Adrenal gland (tissue), 9 donors: ENCODE measurements at regions not wholly inside any gene's neighbourhood (a gene's known extent, or its start where the extent isn't known, plus 50 kb on each side); places are given as distances from the start of the nearest gene placed in this dataset.

Experiments used
- DNase-seq, 7 donors: peaks; one replicate each; pipeline ENCODE4 v3.0.0-alpha.2; 2019 to 2020
- H3K27ac ChIP-seq, 5 donors: fragments of 200-600 bp; sonication (generic) in 4 of 5; 1 replicate in 3 of 5; 2 replicates in 2 of 5; pipeline versions ENCODE4 v1.5.1 to v1.8.0; 2016 to 2020; ENCODE audit warnings: mild to moderate bottlenecking in 1 of 5
- H3K27me3 ChIP-seq: fragments of 200-600 bp; 2 replicates; pipeline ENCODE4 v1.8.0; 2021
- H3K36me3 ChIP-seq, 2 donors: fragments of 200-600 bp; replicated peaks in 1 of 2; 1 replicate in 1 of 2; 2 replicates in 1 of 2; pipeline versions ENCODE4 v1.5.1 to v1.8.0; 2018 to 2022
- H3K4me1 ChIP-seq, 2 donors: fragments of 200-600 bp; replicated peaks in 1 of 2; 1 replicate in 1 of 2; 2 replicates in 1 of 2; pipeline versions ENCODE4 v1.5.1 to v1.8.0; 2018 to 2021
- H3K4me3 ChIP-seq, 4 donors: fragments of 200-600 bp; sonication (generic) in 3 of 4; one replicate each; pipeline ENCODE4 v1.5.1; 2016 to 2018
- H3K9me3 ChIP-seq, 3 donors: fragments of 200-600 bp; sonication (generic) in 1 of 3; replicated peaks in 1 of 3; 1 replicate in 2 of 3; 2 replicates in 1 of 3; pipeline versions ENCODE4 v1.5.1 to v1.8.0; 2016 to 2021
- POLR2A ChIP-seq, 2 donors: fragments of 450-650 bp; IDR thresholded peaks; one replicate each; pipeline ENCODE4 v1.6.1; 2017; ENCODE audit warnings: antibody characterized with exemption in 2 of 2, mild to moderate bottlenecking in 2 of 2, moderate library complexity in 1 of 2
- WGBS, 4 donors: extraction: QIAGEN DNeasy Blood & Tissue Kit in 2 of 4; methylation state at CpG; one replicate each; pipeline versions ENCODE4 v1.1.5 to v1.1.7; 2013 to 2017; 5-methylcytosine and 5-hydroxymethylcytosine counted together
- intact Hi-C, 2 donors: fragments of 100-400 bp; cut with DNase I; formaldehyde crosslinking; loops; one replicate each; pipeline versions ENCODE4 v1.14.1 to v1.15.0; 2022 to 2023
- TF ChIP-seq, protein P1 (sequence below), 6 experiments: fragments of 450-650 bp in 4 of 6; fragments of 200-600 bp in 2 of 6; sonication (generic) in 1 of 6; IDR thresholded peaks; 1 replicate in 5 of 6; 2 replicates in 1 of 6; pipeline versions ENCODE4 v1.5.1 to v1.8.0; 2016 to 2021; ENCODE audit warnings: antibody characterized with exemption in 6 of 6, mild to moderate bottlenecking in 2 of 6, moderate library complexity in 1 of 6
- donor health status: healthy with polysubstance abuse.
- donor health status: Bipolar disorder and iron deficiency.
- donor health status: DM: yes; HTN: yes; CAD: no.
- donor health status: DM: no; HTN: no; CAD: no.
- donor health status: DM: no; HTN: no; CAD: no.

GRCh38 chr1:66446261-66447001, 87.5 kb upstream of the SGIP1 start:
- peak in 5 of 7 donors; percentile 16 to 31 (median 23) for DNase-seq
- no peaks in the 10 kb centered on the region for H3K9me3 ChIP-seq
- intact Hi-C loops = loop anchor here (2.0 to 5.0 kb wide), 3 partner anchors 194 to 489 kb away; no protein-coding TSS in a partner anchor
- WGBS, 4 donors = 15 to 16% (median 15%) methylated on average over 8 of the region's 8 CpGs
- no peaks in the 10 kb centered on the region for H3K4me1 ChIP-seq
- no peaks in the 10 kb centered on the region for H3K27me3 ChIP-seq
- H3K4me3 ChIP-seq = no peak overlapping the region
- H3K36me3 ChIP-seq = no peaks in the 10 kb centered on the region
- TF ChIP-seq POLR2A (IDR thresholded peaks at IDR 0.05) = no peak
- TF ChIP-seq, protein P1, sequence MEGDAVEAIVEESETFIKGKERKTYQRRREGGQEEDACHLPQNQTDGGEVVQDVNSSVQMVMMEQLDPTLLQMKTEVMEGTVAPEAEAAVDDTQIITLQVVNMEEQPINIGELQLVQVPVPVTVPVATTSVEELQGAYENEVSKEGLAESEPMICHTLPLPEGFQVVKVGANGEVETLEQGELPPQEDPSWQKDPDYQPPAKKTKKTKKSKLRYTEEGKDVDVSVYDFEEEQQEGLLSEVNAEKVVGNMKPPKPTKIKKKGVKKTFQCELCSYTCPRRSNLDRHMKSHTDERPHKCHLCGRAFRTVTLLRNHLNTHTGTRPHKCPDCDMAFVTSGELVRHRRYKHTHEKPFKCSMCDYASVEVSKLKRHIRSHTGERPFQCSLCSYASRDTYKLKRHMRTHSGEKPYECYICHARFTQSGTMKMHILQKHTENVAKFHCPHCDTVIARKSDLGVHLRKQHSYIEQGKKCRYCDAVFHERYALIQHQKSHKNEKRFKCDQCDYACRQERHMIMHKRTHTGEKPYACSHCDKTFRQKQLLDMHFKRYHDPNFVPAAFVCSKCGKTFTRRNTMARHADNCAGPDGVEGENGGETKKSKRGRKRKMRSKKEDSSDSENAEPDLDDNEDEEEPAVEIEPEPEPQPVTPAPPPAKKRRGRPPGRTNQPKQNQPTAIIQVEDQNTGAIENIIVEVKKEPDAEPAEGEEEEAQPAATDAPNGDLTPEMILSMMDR (IDR thresholded peaks at IDR 0.05) = peak; percentile 84 to 97 (median 94)
- H3K27ac ChIP-seq = no peak overlapping the region

DNA sequence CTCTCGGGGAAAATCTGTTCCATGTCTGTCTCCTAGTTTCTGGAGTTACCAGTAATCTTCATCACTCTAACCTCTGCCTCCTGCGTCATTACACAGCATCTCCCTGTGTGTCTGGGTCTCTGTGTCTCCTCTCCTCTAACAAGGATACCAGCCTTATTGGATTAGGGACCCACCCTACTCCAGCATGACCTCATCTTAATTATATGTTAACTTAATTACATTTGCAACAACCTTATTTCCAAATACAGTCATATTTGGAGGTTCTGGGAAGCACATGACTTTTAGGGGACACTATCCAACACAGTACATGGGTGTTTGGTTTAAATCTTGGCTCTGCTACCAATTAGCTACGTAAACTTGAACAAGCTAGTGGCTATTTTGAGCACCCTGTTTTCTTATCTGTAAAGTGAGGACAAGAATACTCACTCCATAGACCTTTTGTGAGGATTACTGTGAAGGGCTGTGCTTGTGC, 83.9 kb upstream of the SGIP1 start:
- no peaks in the 10 kb centered on the region for H3K9me3 ChIP-seq
- H3K4me3 ChIP-seq = no peak overlapping the region
- H3K4me1 ChIP-seq = no peaks in the 10 kb centered on the region
- DNase-seq = peak in 1 of 7 donors; percentile 83
- intact Hi-C loops = no loop called here
- no peaks in the 10 kb centered on the region for H3K27me3 ChIP-seq
- no peak for TF ChIP-seq POLR2A (IDR thresholded peaks at IDR 0.05)
- TF ChIP-seq, protein P1 (IDR thresholded peaks at IDR 0.05) = no peak
- 57 to 69% (median 61%) methylated on average over 3 of the region's 3 CpGs for WGBS, 4 donors
- peak overlapping the region in 1 of 5 donors; percentile 47 for H3K27ac ChIP-seq
- H3K36me3 ChIP-seq = no peaks in the 10 kb centered on the region

DNA sequence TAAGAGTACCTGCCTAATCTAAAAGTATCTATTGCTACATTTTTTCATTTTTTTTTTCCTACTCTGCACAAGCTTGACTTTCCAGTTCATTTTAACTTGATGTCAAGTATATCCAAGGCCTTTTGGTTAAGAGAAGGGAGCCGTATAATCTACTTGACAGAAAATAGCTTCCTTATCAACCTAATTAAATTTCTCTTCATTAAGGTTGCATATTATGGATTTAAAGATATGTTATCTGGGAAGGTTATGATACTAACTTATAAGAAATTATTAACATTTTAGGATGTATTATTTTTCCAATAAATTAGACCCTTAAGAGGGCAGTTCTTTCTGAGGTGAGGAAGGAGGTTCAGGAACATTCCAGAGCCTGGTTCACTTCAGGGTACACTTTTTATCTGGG, 83.1 kb upstream of the SGIP1 start:
- Histone ChIP-seq H3K9me3 (no peaks in the 10 kb centered on the region), H3K4me3 (no peak overlapping the region), H3K4me1 (no peaks in the 10 kb centered on the region), H3K27ac (peak overlapping the region in 1 of 5 donors; percentile 23), H3K27me3 (no peaks in the 10 kb centered on the region), H3K36me3 (no peaks in the 10 kb centered on the region)
- no peak for TF ChIP-seq POLR2A (IDR thresholded peaks at IDR 0.05)
- TF ChIP-seq, protein P1 (IDR thresholded peaks at IDR 0.05) = no peak
- intact Hi-C loops = no loop called here
- DNase-seq = no peak
- WGBS, 4 donors = 70 to 81% (median 80%) methylated on average over 1 of the region's 1 CpG

- 50 to 75% (median 69%) methylated on average over 1 of the region's 1 CpG for whole genome bisulfite sequencing, 4 donors
- H3K4me1 ChIP-seq = no peaks in the 10 kb centered on the region
- DNase-seq = no peak
- intact Hi-C loops = no loop called here
- H3K27me3 ChIP-seq = no peaks in the 10 kb centered on the region
- TF ChIP-seq, protein P1 (IDR thresholded peaks at IDR 0.05) = no peak
- no peak for TF ChIP-seq POLR2A (IDR thresholded peaks at IDR 0.05)
- H3K9me3 ChIP-seq = no peaks in the 10 kb centered on the region
- H3K36me3 ChIP-seq = no peaks in the 10 kb centered on the region
- no peak overlapping the region for H3K4me3 ChIP-seq
- H3K27ac ChIP-seq = no peak overlapping the region
Observed at GRCh38 chr1:66452162-66452561, 81.8 kb upstream of the SGIP1 start.
